ENCODE measurements at regions not wholly inside any gene's neighbourhood (a gene's known extent, or its start where the extent isn't known, plus 50 kb on each side); places are given as distances from the start of the nearest gene placed in this dataset.
"Not testable (repeated sequence)": the region's sequence is repeated elsewhere in the genome, so short reads cannot be mapped to it uniquely, and the experiment has no call there.

DNA sequence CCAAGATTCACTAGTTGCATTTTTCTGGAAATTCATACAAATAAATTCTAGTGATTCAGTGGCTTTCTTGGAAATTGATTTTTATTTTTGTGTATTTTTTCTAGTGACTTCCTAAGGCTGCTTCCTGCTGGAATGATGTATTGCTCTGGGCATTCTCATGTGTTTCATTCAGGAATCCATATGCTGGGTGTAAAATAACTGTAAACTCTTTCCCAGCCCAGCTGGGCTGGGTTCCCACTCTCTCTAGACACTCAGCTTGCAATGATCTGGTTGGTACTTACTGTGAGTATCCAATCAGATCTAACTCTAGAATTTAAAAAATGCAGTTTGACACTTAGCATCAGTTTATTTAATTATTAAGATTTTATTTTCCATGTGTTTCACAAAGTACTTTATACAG, 882.2 kb downstream of the STIM2 start:
- no peak overlapping the region for H3K4me3 Mint-ChIP-seq
- H3K36me3 Mint-ChIP-seq, result no peaks in the 10 kb centered on the region
- H3K4me1 Mint-ChIP-seq, result no peaks in the 10 kb centered on the region
- H3K27me3 Mint-ChIP-seq, result no peaks in the 10 kb centered on the region
- H3K9me3 Mint-ChIP-seq, result peaks cover 16% of the 10 kb centered on the region
- H3K27ac Mint-ChIP-seq, result no peak overlapping the region
- no peak for ATAC-seq

DNA sequence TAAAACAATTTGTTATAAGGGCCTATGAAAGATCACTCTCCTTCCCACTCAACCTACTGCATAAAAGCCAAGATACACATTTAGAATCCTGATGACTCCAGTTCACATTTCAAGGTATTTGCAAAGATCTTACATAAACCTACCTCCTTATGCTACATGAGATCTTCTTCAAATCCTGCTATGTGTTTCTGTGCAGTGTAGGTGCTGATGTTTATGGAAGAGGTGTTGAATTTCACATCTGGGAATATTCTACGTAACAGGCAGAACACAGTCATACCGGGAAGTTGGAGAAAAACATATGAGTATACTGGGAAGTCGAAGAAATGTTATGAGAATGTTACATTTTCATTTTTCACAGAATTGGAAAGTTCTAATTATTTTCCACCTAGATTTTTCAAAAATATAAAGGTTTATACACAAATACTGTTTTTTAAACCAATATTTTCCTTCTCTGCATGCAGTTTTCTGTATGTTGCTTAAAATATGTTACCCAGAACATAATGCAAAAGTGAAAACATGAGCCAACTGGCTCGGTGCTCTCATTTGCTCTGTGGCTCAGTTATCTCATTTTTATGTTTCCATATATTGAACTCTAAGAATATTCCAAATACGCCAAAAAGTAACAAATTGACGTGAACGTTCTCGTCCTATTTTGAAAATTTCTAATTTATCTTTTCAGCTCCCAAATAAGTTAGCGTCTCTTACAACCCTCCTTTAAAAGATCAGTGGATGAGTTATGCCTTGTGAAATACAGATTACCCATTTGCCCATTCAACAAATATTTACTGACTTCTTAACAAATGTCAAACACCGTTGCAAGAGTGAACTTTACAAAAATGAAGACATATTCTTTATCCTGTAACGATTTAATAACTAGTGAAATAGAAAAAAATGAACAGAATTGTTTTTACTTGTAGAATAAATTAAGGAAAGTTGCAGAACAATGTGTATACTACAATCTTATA, 899.3 kb downstream of the STIM2 start:
- Mint-ChIP-seq H3K4me3 (no peak overlapping the region), H3K9me3 (no peaks in the 10 kb centered on the region), H3K4me1 (no peaks in the 10 kb centered on the region), H3K27me3 (no peaks in the 10 kb centered on the region), H3K27ac (no peak overlapping the region), H3K36me3 (no peaks in the 10 kb centered on the region)
- ATAC-seq, result no peak

DNA sequence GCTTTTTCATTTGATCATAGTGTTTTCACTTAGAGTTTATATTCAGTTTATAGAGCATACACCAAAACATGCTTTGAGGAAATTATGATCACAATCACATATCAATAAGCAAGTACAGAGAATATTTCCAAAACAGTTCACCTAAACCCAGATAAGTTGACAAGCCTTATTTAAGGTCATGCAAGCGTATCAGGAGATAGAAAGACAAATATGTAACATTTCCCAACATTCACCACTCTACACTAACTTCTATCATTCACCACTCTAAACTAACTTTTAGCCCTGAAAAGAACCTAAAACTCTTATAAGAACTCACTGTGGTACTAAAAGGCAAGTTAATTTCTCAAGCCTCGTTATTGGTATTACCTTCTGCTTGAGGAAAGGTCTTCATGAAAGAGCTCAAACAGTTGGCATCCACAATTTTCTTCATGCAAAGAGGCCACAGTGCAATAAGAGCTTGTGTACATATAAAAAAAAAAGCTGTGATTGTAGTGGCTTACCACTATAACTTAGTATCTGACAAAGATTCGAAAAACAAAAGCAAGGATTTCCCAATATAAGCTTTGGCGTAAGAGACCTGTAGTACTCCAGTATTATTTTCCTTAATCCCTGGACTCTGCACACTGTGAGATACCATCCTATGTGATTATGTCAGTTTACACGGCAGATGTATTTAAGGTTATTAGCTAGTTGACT, 903.3 kb downstream of the STIM2 start:
- H3K36me3 Mint-ChIP-seq, result no peaks in the 10 kb centered on the region
- ATAC-seq, result no peak
- H3K27me3 Mint-ChIP-seq, result no peaks in the 10 kb centered on the region
- H3K4me1 Mint-ChIP-seq, result no peaks in the 10 kb centered on the region
- no peak overlapping the region for H3K27ac Mint-ChIP-seq
- no peak overlapping the region for H3K4me3 Mint-ChIP-seq
- H3K9me3 Mint-ChIP-seq, result peaks cover 2% of the 10 kb centered on the region

DNA sequence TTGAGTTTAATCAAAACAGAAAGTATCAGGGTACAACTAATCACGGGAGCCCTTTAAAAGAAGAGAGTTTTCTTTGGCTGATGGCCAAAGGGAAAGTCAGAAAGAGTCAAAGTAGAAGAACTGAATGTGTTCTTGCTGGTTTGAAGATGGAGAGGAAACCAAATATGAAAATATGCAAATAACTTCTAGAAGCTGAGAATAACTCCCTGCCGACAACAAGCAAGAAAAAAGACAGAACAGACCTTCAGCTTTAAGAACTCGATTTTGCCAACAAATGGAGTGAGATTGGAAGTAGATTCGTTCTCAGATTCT, 903.8 kb downstream of the STIM2 start:
- Mint-ChIP-seq H3K27me3 (no peaks in the 10 kb centered on the region), H3K27ac (no peak overlapping the region), H3K4me1 (no peaks in the 10 kb centered on the region), H3K36me3 (no peaks in the 10 kb centered on the region), H3K4me3 (no peak overlapping the region), H3K9me3 (peaks cover 2% of the 10 kb centered on the region)
- ATAC-seq, result no peak

DNA sequence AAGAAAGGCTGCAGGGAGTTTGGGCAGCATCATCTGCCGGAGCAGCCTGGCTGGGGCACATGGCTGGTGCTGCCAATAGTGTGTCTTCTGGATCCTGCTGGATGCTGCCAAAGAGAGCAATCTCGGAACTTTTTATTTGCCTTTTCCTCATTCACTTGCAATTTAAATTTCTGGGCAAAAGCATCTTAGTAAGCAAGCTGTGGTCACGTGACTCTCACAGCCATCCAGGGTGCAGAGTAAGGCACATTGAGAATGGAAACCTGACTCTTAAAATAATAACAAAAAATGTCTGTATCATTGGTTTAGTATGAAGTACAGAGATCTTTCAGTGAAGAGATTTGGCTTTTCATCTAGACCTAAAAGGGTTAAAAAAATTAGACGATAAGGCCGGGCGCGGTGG, 910.3 kb downstream of the STIM2 start:
- no peak for ATAC-seq
- Mint-ChIP-seq H3K36me3 (no peaks in the 10 kb centered on the region), H3K9me3 (no peaks in the 10 kb centered on the region), H3K4me3 (no peak overlapping the region), H3K27ac (no peak overlapping the region), H3K27me3 (no peaks in the 10 kb centered on the region), H3K4me1 (no peaks in the 10 kb centered on the region)

DNA sequence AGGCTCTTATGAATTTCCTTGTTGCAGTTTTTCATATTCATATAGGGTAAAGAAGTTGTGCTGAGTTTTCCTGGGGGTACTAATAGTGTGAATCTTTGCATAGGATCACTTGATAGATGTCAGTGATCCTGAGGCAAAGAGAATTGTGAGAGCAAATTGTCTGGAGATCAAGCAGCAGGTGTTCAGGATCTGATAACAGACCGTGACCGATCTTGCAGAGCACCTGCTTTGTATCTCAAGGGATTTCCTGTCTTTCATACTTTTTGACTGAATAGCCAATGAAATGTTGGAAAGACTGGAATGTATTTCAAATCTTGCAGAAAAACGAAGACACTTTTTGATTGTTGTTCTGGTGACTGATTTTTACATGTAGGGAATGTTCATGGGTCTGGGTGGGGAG, 914.5 kb downstream of the STIM2 start:
- H3K4me1 Mint-ChIP-seq, result no peaks in the 10 kb centered on the region
- no peaks in the 10 kb centered on the region for H3K27me3 Mint-ChIP-seq
- no peak overlapping the region for H3K27ac Mint-ChIP-seq
- no peaks in the 10 kb centered on the region for H3K36me3 Mint-ChIP-seq
- peaks cover 12% of the 10 kb centered on the region for H3K9me3 Mint-ChIP-seq
- ATAC-seq, result no peak
- H3K4me3 Mint-ChIP-seq, result no peak overlapping the region

DNA sequence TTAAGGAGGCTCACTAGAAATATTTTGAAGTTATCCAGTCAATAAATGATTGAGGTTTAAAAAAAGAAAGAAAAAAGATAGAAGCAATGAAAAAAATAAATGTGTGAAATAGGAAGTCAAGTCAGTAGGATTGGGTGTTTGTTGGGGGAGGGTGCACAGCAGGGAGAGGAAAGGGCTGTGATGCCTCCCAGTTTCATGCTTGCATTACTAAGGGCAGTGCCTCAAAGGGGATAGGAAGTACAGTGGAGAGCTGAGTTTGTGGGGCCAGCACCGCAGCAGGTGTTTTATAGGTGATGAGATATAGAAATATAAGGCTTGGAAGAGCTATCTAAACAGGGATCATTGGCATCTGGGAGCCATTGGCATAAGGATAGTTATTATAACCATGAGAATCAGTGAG, 919.2 kb downstream of the STIM2 start:
- ATAC-seq, result no peak
- Mint-ChIP-seq H3K9me3 (peaks cover 16% of the 10 kb centered on the region), H3K27ac (no peak overlapping the region), H3K36me3 (no peaks in the 10 kb centered on the region), H3K4me1 (no peaks in the 10 kb centered on the region), H3K27me3 (no peaks in the 10 kb centered on the region), H3K4me3 (no peak overlapping the region)

DNA sequence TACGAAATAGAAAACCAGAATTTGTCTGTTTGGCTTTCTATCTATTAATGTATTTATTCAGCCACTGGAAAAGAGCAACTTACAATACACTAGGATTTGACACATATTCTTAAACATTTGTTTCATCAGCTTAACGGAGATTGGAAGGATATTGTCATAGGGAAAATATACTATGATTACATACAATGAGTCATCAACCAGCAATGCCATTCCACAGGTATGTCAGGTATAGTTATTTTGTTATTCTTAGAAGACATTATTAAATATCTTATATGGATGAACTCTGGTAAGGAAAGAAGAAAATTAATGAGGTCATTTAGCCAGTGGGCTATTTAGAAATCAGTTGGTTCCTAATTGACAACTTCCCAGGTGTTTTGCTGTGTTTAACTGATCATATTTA, 926.6 kb downstream of the STIM2 start:
- ATAC-seq, result no peak
- H3K4me1 Mint-ChIP-seq, result no peaks in the 10 kb centered on the region
- peaks cover 7% of the 10 kb centered on the region for H3K9me3 Mint-ChIP-seq
- H3K4me3 Mint-ChIP-seq, result no peak overlapping the region
- no peaks in the 10 kb centered on the region for H3K36me3 Mint-ChIP-seq
- H3K27me3 Mint-ChIP-seq, result no peaks in the 10 kb centered on the region
- H3K27ac Mint-ChIP-seq, result no peak overlapping the region

DNA sequence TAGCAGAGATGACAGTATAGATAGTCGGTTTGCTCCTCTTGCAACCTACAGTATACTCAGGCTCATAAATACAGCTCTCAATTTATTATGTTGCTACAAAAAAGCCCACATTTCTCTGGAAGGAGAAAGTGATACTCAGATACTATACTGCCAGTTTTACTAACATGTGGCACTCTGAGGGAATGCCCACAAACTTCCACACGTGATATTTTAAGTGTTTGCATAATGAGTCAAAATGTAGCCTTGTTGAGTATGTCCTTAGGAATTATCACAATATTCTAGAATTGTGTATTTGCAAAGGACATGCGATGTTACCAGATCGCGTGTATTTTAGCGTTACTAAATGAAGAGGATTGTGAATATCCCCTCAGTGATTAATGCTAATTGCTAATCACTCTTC, 929.1 kb downstream of the STIM2 start:
- ATAC-seq, result no peak
- Mint-ChIP-seq H3K27me3 (no peaks in the 10 kb centered on the region), H3K4me3 (no peak overlapping the region)

DNA sequence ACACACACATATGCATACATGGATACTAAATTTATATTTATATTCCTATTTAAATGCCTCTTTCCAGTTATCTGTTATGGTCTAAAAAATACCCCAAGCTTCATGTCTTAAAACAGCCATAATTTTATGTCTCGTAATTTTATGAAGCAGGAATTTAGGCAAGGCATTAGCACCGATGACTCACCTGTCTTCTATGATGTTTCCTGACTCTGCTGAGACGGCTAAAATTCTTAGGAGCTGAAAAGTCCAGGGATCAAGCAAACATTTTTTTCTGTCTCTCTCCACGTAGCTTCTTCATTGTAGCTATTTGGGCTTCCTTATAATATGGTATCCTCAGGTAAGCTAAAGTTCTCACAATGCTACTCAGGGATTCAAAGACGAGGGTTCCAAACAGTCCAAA, 930.3 kb downstream of the STIM2 start:
- Mint-ChIP-seq H3K9me3 (peaks cover 5% of the 10 kb centered on the region), H3K4me1 (no peaks in the 10 kb centered on the region), H3K27ac (no peak overlapping the region), H3K27me3 (no peaks in the 10 kb centered on the region), H3K36me3 (no peaks in the 10 kb centered on the region), H3K4me3 (no peak overlapping the region)
- no peak for ATAC-seq

More for the DNA sequence above, 929.1 kb downstream of the STIM2 start:
- H3K9me3 Mint-ChIP-seq, result peaks cover 5% of the 10 kb centered on the region
- H3K27ac Mint-ChIP-seq, result no peak overlapping the region
- no peaks in the 10 kb centered on the region for H3K4me1 Mint-ChIP-seq
- H3K36me3 Mint-ChIP-seq, result no peaks in the 10 kb centered on the region

DNA sequence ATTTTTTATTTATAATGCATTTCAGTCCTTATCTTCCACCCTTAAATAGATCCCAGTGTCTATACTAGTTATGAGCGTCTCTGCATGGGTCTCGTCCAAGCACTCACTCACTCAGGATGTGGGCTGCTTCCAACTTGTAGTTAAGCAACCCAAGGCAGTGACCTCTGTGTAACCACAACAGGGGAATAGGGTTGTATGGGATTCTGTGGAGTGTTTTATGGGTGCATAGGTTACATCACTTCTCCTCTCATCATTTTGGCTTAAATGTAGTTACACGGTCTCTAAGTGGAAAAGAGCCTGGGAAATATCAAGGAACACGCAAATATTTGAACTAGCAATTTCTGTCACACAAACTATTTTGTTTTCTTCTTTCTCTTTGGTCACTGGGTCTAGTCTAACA, 931.0 kb downstream of the STIM2 start:
- Mint-ChIP-seq H3K27me3 (no peaks in the 10 kb centered on the region), H3K9me3 (peaks cover 5% of the 10 kb centered on the region), H3K4me1 (no peaks in the 10 kb centered on the region), H3K27ac (no peak overlapping the region), H3K4me3 (no peak overlapping the region), H3K36me3 (no peaks in the 10 kb centered on the region)
- no peak for ATAC-seq

DNA sequence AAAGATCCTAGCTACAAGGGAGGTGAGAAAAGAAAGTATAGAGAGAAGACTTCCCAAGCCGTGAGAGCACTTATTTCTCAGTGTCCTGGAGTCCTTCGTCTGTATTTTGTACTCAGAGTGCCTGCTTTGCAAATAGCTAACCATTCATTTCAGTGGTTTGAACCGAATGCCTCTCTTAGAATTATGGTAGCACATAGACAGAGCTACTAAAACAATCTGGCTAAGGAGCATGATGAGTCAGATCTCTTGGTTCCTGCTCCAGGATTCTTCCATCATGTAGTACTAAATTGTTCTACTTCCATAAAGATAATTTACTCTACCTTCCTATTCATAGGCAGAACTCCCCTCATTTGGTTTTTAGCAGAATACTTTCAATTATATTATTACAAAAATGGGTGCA, 946.6 kb downstream of the STIM2 start:
- Mint-ChIP-seq H3K4me3 (no peak overlapping the region), H3K27ac (no peak overlapping the region), H3K9me3 (peaks cover 11% of the 10 kb centered on the region), H3K36me3 (no peaks in the 10 kb centered on the region), H3K27me3 (no peaks in the 10 kb centered on the region), H3K4me1 (no peaks in the 10 kb centered on the region)
- ATAC-seq, result no peak

DNA sequence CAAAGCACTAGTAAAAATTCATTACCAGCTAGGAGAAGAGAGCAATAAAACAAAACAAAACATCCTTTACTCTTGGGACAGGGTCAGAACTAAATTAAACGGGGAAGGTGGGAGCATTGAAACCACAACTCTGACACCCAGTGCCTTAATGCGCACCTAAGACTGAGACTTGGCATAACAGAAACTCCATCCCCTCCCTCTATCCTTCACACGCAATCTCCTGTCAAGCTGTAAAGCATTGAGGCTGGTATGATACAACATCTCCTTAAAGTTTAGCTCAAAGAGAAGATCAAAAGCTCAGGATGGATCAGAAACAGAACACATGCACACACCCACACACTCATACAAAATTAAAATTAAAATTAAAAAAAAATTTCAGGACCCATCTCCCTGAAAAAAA, 951.3 kb downstream of the STIM2 start:
- Mint-ChIP-seq H3K4me1 (no peaks in the 10 kb centered on the region), H3K36me3 (no peaks in the 10 kb centered on the region), H3K9me3 (peaks cover 9% of the 10 kb centered on the region), H3K27me3 (no peaks in the 10 kb centered on the region), H3K27ac (no peak overlapping the region), H3K4me3 (no peak overlapping the region)
- no peak for ATAC-seq

DNA sequence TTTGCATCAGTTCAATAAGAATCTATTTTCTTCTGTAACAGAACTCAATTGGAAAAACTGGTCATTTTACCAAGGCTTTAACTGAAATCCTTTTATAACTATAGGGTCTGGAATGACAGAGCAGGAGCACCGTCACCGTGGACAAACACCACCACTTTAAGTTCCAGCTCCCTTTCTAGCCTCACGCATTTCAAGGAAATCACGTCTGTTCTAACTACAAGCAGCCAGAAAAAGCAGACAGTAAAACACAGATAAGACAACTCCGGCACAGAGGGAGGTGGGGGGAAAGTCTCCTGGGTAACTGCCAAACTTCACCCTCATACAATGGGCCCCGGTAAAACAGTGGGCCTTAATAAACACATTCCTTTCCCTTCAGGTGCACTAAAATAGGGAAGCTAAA, 952.6 kb downstream of the STIM2 start:
- H3K4me3 Mint-ChIP-seq, H3K27ac Mint-ChIP-seq, H3K36me3 Mint-ChIP-seq, H3K9me3 Mint-ChIP-seq, H3K27me3 Mint-ChIP-seq, ATAC-seq, H3K4me1 Mint-ChIP-seq: not testable (repeated sequence)

DNA sequence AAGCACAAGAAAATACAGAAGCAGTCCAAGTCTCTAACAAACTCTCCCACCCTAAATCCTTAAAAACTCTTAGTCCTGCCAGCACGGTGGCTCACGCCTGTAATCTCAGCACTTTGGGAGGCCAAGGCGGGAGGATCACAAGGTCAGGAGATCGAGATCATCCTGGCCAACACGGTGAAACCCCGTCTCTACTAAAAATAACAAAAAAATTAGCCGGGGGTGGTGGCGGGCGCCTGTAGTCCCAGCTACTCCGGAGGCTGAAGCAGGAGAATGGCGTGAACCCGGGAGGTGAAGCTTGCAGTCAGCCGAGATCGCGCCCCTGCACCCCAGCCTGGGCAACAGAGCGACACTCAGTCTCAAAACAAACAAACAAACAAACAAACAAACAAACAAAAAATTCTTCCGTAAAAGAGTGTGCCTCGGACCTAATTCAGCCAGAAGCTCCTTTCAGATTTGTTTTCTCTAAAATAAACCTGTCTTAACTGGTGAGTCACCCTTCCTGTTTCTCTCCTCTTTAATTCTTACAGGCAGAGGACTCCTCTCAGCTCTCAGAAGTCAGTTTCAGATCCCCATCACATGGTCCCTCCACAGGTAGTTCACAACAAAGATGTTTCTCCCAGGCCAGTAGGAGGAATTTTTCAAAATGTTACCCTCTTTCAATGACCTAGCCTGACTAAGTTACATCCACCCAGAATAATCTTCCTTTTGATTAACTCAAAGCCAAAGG, 953.2 kb downstream of the STIM2 start:
- H3K4me1 Mint-ChIP-seq, ATAC-seq, H3K4me3 Mint-ChIP-seq, H3K27me3 Mint-ChIP-seq, H3K27ac Mint-ChIP-seq, H3K36me3 Mint-ChIP-seq: not testable (repeated sequence)
- peaks cover 11% of the 10 kb centered on the region for H3K9me3 Mint-ChIP-seq

DNA sequence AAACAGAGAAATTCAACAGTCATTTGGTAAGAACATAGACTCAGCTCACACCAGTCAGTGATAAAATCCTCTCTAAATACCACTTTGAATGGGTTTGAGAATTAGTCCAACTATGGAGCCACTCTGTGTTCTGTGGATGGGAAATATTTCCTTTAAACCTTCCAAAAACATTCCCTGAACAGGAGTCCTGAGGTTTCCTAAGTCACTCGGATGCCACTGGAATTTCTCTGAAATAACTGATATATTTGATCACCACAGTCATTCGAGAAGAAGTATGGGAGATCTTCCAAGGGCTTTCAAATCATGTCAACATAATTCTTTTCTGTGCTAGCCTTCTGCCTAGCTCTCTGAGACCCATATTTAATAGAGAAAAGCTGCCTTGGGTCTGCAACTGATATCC, 958.6 kb downstream of the STIM2 start:
- Mint-ChIP-seq H3K4me1 (no peaks in the 10 kb centered on the region), H3K27ac (no peak overlapping the region), H3K4me3 (no peak overlapping the region), H3K36me3 (no peaks in the 10 kb centered on the region), H3K9me3 (peaks cover 3% of the 10 kb centered on the region), H3K27me3 (no peaks in the 10 kb centered on the region)
- ATAC-seq, result no peak

Data from stimulated activated memory B cell treated with anti-CD40 and anti-IgM and Interleukin-4, amounts not matched to agents 10 μg/mL and 1 μg/mL and 100 μg/mL, for 72 hours (primary cell).